ENCODE measurements at regions not wholly inside any gene's neighbourhood (a gene's known extent, or its start where the extent isn't known, plus 50 kb on each side); places are given as distances from the start of the nearest gene placed in this dataset.

GRCh38 chr13:34777089-34777913 is 164.8 kb upstream of the NBEA start:
- intact Hi-C loops (cut with micrococcal nuclease) = no loop called here
- H3K4me3 Mint-ChIP-seq = no peak overlapping the region
- H3K4me2 ChIP-seq (replicated peaks; ENCODE audit: low read depth, low read length, poor library complexity, severe bottlenecking) = no peak overlapping the region
- no peaks in the 10 kb centered on the region for H3K9me3 ChIP-seq (ENCODE audit: control extremely low read depth in 1 of 3, control insufficient read depth in 2 of 3, insufficient read depth in 1 of 3, low read length in 2 of 3)
- no peaks in the 10 kb centered on the region for H3K27me3 ChIP-seq (replicated peaks in 1 of 4; ENCODE audit: control extremely low read depth in 1 of 4, control insufficient read depth in 3 of 4, insufficient read depth in 4 of 4, low read length in 3 of 4)
- no peak overlapping the region for H3K4me3 ChIP-seq (ENCODE audit: control extremely low read depth in 1 of 5, extremely low read depth in 1 of 5, insufficient read depth in 1 of 5, low read depth in 2 of 5, low read length in 4 of 5)
- no peak overlapping the region for H2AFZ ChIP-seq (ENCODE audit: insufficient read depth, low read depth, low read length, poor library complexity, severe bottlenecking)
- ChIA-PET POLR2A (no interaction called here), CTCF (no interaction called here)
- no peaks in the 10 kb centered on the region for H3K4me1 ChIP-seq (ENCODE audit: control insufficient read depth in 2 of 2, insufficient read depth in 2 of 2, low read length in 2 of 2)
- ATAC-seq (ENCODE audit: low read depth) (no peak), DNase-seq (no peak)
- H3K27ac Mint-ChIP-seq = no peak overlapping the region
- H3K9ac ChIP-seq (ENCODE audit: low read length) = no peak overlapping the region
- TF ChIP-seq, protein P1, sequence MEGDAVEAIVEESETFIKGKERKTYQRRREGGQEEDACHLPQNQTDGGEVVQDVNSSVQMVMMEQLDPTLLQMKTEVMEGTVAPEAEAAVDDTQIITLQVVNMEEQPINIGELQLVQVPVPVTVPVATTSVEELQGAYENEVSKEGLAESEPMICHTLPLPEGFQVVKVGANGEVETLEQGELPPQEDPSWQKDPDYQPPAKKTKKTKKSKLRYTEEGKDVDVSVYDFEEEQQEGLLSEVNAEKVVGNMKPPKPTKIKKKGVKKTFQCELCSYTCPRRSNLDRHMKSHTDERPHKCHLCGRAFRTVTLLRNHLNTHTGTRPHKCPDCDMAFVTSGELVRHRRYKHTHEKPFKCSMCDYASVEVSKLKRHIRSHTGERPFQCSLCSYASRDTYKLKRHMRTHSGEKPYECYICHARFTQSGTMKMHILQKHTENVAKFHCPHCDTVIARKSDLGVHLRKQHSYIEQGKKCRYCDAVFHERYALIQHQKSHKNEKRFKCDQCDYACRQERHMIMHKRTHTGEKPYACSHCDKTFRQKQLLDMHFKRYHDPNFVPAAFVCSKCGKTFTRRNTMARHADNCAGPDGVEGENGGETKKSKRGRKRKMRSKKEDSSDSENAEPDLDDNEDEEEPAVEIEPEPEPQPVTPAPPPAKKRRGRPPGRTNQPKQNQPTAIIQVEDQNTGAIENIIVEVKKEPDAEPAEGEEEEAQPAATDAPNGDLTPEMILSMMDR (IDR thresholded peaks at IDR 0.05) = no peak
- no peak for TF ChIP-seq EZH2 (IDR thresholded peaks at IDR 0.05; ENCODE audit: borderline replicate concordance, insufficient read depth, low read depth, low read length, poor library complexity, severe bottlenecking)
- no peaks in the 10 kb centered on the region for H3K36me3 ChIP-seq (replicated peaks in 1 of 2; ENCODE audit: control extremely low read depth in 1 of 2, control insufficient read depth in 1 of 2, extremely low read depth in 1 of 2, insufficient read depth in 2 of 2, low read length in 1 of 2)
- no peaks in the 10 kb centered on the region for H4K20me1 ChIP-seq (ENCODE audit: control insufficient read depth, insufficient read depth, low read length, poor library complexity, severe bottlenecking)
- H3K9me3 Mint-ChIP-seq (ENCODE audit: insufficient read depth) = no peaks in the 10 kb centered on the region
- H3K4me1 Mint-ChIP-seq = no peaks in the 10 kb centered on the region
- no peaks in the 10 kb centered on the region for H3K27me3 Mint-ChIP-seq
- no CpG with 5 or more reads among the region's 8 CpGs for WGBS (ENCODE audit: insufficient coverage)
- H3K79me2 ChIP-seq (ENCODE audit: control insufficient read depth, insufficient read depth, low read length) = no peaks in the 10 kb centered on the region
- no peak overlapping the region for H3K27ac ChIP-seq (ENCODE audit: low read length in 2 of 2)

- no peak for DNase-seq
- H3K4me1 ChIP-seq (ENCODE audit: control insufficient read depth in 2 of 2, insufficient read depth in 2 of 2, low read length in 2 of 2) = no peaks in the 10 kb centered on the region
- no peak for ATAC-seq (ENCODE audit: low read depth)
- no peaks in the 10 kb centered on the region for H3K9me3 ChIP-seq (ENCODE audit: control extremely low read depth in 1 of 3, control insufficient read depth in 2 of 3, insufficient read depth in 1 of 3, low read length in 2 of 3)
- H2AFZ ChIP-seq (ENCODE audit: insufficient read depth, low read depth, low read length, poor library complexity, severe bottlenecking) = no peak overlapping the region
- Mint-ChIP-seq H3K9me3 (ENCODE audit: insufficient read depth) (no peaks in the 10 kb centered on the region), H3K27ac (no peak overlapping the region), H3K27me3 (no peaks in the 10 kb centered on the region), H3K4me3 (no peak overlapping the region), H3K4me1 (no peaks in the 10 kb centered on the region)
- no peak overlapping the region for H3K4me3 ChIP-seq (ENCODE audit: control extremely low read depth in 1 of 5, extremely low read depth in 1 of 5, insufficient read depth in 1 of 5, low read depth in 2 of 5, low read length in 4 of 5)
- no peak overlapping the region for H3K4me2 ChIP-seq (replicated peaks; ENCODE audit: low read depth, low read length, poor library complexity, severe bottlenecking)
- 100% methylated on average over 2 of the region's 5 CpGs for WGBS (ENCODE audit: insufficient coverage)
- H4K20me1 ChIP-seq (ENCODE audit: control insufficient read depth, insufficient read depth, low read length, poor library complexity, severe bottlenecking) = no peaks in the 10 kb centered on the region
- intact Hi-C loops (cut with micrococcal nuclease) = no loop called here
- TF ChIP-seq EZH2 (IDR thresholded peaks at IDR 0.05; ENCODE audit: borderline replicate concordance, insufficient read depth, low read depth, low read length, poor library complexity, severe bottlenecking) = no peak
- TF ChIP-seq, protein P1 (IDR thresholded peaks at IDR 0.05) = no peak
- no peaks in the 10 kb centered on the region for H3K36me3 ChIP-seq (replicated peaks in 1 of 2; ENCODE audit: control extremely low read depth in 1 of 2, control insufficient read depth in 1 of 2, extremely low read depth in 1 of 2, insufficient read depth in 2 of 2, low read length in 1 of 2)
- H3K27me3 ChIP-seq (replicated peaks in 1 of 4; ENCODE audit: control extremely low read depth in 1 of 4, control insufficient read depth in 3 of 4, insufficient read depth in 4 of 4, low read length in 3 of 4) = no peaks in the 10 kb centered on the region
- CTCF ChIA-PET = no interaction called here
- H3K27ac ChIP-seq (ENCODE audit: low read length in 2 of 2) = no peak overlapping the region
- POLR2A ChIA-PET = no interaction called here
- H3K9ac ChIP-seq (ENCODE audit: low read length) = no peak overlapping the region
- H3K79me2 ChIP-seq (ENCODE audit: control insufficient read depth, insufficient read depth, low read length) = no peaks in the 10 kb centered on the region
Observed at GRCh38 chr13:34777914-34778303, 164.2 kb upstream of the NBEA start.
